Tibial nerve (tissue), 4 donors: ENCODE measurements at regions not wholly inside any gene's neighbourhood (a gene's known extent, or its start where the extent isn't known, plus 50 kb on each side); places are given as distances from the start of the nearest gene placed in this dataset.

Source experiments
- EP300 ChIP-seq, 2 donors: sonication (generic); formaldehyde crosslinking; IDR thresholded peaks; one replicate each; pipeline ENCODE4 v1.6.1; 2017; ENCODE audit warnings: antibody characterized with exemption in 2 of 2, mild to moderate bottlenecking in 1 of 2
- TF ChIP-seq, protein P1 (sequence below), 5 experiments: fragments of 200-600 bp in 3 of 5; fragments of 450-650 bp in 2 of 5; sonication (generic) in 3 of 5; IDR thresholded peaks; one replicate each; pipeline ENCODE4 v1.5.1; 2016 to 2019; ENCODE audit warnings: antibody characterized with exemption in 5 of 5, mild to moderate bottlenecking in 3 of 5, moderate library complexity in 2 of 5

DNA sequence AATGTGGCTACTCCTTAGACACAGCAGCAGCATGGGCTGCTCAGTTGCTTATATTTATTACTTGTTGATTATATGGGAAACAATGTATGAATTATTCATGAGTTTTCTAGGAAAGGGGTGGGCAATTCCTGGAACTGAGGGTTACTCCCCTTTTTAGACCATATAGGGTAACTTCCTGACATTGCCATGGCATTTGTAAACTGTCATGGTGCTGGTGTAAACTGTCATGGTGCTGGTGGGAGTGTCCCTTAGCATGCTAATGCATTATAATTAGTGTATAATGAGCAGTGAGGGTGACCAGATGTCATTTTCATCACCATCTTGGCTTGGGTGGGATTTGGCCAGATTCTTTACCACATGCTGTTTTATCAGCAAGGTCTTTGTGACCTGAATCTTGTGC, 734.6 kb upstream of the PTPRD start:
- TF ChIP-seq, protein P1, sequence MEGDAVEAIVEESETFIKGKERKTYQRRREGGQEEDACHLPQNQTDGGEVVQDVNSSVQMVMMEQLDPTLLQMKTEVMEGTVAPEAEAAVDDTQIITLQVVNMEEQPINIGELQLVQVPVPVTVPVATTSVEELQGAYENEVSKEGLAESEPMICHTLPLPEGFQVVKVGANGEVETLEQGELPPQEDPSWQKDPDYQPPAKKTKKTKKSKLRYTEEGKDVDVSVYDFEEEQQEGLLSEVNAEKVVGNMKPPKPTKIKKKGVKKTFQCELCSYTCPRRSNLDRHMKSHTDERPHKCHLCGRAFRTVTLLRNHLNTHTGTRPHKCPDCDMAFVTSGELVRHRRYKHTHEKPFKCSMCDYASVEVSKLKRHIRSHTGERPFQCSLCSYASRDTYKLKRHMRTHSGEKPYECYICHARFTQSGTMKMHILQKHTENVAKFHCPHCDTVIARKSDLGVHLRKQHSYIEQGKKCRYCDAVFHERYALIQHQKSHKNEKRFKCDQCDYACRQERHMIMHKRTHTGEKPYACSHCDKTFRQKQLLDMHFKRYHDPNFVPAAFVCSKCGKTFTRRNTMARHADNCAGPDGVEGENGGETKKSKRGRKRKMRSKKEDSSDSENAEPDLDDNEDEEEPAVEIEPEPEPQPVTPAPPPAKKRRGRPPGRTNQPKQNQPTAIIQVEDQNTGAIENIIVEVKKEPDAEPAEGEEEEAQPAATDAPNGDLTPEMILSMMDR (IDR thresholded peaks at IDR 0.05), result no peak
- TF ChIP-seq EP300 (IDR thresholded peaks at IDR 0.05), result no peak
